ENCODE measurements at regions not wholly inside any gene's neighbourhood (a gene's known extent, or its start where the extent isn't known, plus 50 kb on each side); places are given as distances from the start of the nearest gene placed in this dataset.

GRCh38 chr2:30095402-30095801 lies 51.4 kb upstream of the YPEL5 start:
- TF ChIP-seq, protein P1, sequence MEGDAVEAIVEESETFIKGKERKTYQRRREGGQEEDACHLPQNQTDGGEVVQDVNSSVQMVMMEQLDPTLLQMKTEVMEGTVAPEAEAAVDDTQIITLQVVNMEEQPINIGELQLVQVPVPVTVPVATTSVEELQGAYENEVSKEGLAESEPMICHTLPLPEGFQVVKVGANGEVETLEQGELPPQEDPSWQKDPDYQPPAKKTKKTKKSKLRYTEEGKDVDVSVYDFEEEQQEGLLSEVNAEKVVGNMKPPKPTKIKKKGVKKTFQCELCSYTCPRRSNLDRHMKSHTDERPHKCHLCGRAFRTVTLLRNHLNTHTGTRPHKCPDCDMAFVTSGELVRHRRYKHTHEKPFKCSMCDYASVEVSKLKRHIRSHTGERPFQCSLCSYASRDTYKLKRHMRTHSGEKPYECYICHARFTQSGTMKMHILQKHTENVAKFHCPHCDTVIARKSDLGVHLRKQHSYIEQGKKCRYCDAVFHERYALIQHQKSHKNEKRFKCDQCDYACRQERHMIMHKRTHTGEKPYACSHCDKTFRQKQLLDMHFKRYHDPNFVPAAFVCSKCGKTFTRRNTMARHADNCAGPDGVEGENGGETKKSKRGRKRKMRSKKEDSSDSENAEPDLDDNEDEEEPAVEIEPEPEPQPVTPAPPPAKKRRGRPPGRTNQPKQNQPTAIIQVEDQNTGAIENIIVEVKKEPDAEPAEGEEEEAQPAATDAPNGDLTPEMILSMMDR (IDR thresholded peaks at IDR 0.05; ENCODE audit: poor library complexity) = no peak
- TF ChIP-seq EZH2 (IDR thresholded peaks at IDR 0.05; ENCODE audit: borderline replicate concordance) = no peak
